ENCODE measurements at regions not wholly inside any gene's neighbourhood (a gene's known extent, or its start where the extent isn't known, plus 50 kb on each side); places are given as distances from the start of the nearest gene placed in this dataset.

DNA sequence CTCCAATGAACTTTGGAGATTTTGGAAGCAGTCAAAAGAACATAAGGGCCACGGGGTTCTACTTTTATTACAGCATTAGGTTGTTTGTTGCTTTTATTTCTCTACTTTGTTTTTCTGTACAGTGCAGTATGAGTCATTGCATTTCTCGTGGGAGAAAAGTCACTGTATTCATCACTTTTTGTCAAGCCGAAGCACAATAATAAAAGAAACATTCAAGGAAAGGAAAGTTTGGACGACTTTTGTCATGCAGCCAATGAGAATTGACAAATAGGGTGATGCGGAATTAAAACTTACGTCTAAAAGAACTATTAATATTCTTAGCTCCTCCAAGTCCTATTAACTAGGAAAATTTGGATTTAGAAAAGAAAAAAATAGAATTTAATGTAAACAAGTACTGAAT lies 209.9 kb downstream of the TMEM182 start:
- Mint-ChIP-seq H3K27ac (no peak overlapping the region), H3K4me1 (peaks cover 6% of the 10 kb centered on the region), H3K27me3 (ENCODE audit: insufficient read depth) (no peaks in the 10 kb centered on the region), H3K4me3 (no peak overlapping the region), H3K9me3 (no peaks in the 10 kb centered on the region), H3K36me3 (ENCODE audit: low read depth) (no peaks in the 10 kb centered on the region)
- Histone ChIP-seq H3K9me3 (ENCODE audit: control insufficient read depth, low read length) (no peaks in the 10 kb centered on the region), H3K9ac (ENCODE audit: extremely low read depth, low read length, poor library complexity, severe bottlenecking) (no peak overlapping the region), H3K4me1 (ENCODE audit: control insufficient read depth, insufficient read depth, low read length) (peaks cover 2% of the 10 kb centered on the region), H3K4me3 (ENCODE audit: low read length) (no peak overlapping the region), H3K27ac (ENCODE audit: low read depth, low read length) (no peak overlapping the region), H3K36me3 (ENCODE audit: control insufficient read depth, insufficient read depth, low read length) (no peaks in the 10 kb centered on the region), H3K27me3 (ENCODE audit: control insufficient read depth, insufficient read depth, low read length, poor library complexity, severe bottlenecking) (no peaks in the 10 kb centered on the region)
- TF ChIP-seq, protein P1, sequence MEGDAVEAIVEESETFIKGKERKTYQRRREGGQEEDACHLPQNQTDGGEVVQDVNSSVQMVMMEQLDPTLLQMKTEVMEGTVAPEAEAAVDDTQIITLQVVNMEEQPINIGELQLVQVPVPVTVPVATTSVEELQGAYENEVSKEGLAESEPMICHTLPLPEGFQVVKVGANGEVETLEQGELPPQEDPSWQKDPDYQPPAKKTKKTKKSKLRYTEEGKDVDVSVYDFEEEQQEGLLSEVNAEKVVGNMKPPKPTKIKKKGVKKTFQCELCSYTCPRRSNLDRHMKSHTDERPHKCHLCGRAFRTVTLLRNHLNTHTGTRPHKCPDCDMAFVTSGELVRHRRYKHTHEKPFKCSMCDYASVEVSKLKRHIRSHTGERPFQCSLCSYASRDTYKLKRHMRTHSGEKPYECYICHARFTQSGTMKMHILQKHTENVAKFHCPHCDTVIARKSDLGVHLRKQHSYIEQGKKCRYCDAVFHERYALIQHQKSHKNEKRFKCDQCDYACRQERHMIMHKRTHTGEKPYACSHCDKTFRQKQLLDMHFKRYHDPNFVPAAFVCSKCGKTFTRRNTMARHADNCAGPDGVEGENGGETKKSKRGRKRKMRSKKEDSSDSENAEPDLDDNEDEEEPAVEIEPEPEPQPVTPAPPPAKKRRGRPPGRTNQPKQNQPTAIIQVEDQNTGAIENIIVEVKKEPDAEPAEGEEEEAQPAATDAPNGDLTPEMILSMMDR (conservative IDR thresholded peaks at IDR 0.05), result no peak
- WGBS, 2 experiments (ENCODE audit: insufficient coverage in 1 of 2, insufficient read length in 1 of 2), result 91 to 92% methylated on average over 4 to 6 of the region's 6 CpGs
- no peak for DNase-seq

DNA sequence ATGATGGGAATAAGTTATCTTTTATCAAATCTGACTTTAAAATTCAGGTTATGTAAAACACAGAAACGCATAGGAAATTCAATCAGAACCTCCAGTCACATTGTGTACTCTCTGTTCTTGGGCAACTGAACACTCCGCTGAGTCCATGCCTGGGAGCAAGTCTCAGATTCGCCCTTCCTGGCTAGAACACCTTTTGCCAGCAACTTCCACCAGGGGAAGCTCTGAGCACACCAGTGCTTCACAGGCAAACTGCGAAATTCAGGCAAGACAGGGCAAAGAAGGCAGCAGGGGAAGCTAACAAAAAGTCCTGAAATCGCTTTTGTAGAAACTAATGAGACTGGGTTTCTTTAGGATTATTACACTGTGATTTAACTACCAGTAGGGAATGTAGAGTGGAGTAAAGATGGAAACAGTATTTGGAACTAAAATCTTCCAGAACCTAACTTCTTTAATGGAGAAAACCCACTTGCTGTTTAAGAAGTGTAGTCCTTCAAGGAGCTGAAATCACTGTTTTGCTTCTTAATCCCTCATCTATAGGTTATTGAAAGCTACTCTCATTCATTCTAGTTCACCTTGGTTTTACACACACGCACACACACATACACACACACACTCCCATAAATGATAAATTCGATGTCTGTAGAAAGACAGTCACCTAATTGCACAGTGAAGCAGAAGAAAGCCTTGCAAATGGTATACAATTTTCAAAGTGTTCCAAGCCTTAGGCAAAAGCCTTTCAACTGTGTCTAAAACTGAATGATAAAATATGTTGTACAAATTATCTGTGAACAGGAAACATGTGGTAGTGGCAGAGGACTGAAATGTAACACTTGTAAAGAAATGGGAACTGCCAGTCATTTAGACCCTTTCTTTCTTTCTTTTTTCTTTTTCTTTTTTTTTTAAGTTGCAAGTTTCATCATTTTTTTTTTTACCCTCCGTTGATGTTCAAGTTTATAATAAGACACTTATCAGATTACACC lies 214.5 kb downstream of the TMEM182 start:
- Histone ChIP-seq H3K4me3 (ENCODE audit: low read length) (no peak overlapping the region), H3K36me3 (ENCODE audit: control insufficient read depth, insufficient read depth, low read length) (no peaks in the 10 kb centered on the region), H3K27ac (ENCODE audit: low read depth, low read length) (no peak overlapping the region), H3K9ac (ENCODE audit: extremely low read depth, low read length, poor library complexity, severe bottlenecking) (no peak overlapping the region), H3K4me1 (ENCODE audit: control insufficient read depth, insufficient read depth, low read length) (peaks cover 2% of the 10 kb centered on the region), H3K9me3 (ENCODE audit: control insufficient read depth, low read length) (no peaks in the 10 kb centered on the region), H3K27me3 (ENCODE audit: control insufficient read depth, insufficient read depth, low read length, poor library complexity, severe bottlenecking) (peaks cover 4% of the 10 kb centered on the region)
- no peaks in the 10 kb centered on the region for H3K27me3 Mint-ChIP-seq (ENCODE audit: insufficient read depth)
- TF ChIP-seq, protein P1 (conservative IDR thresholded peaks at IDR 0.05), result peak; percentile 87
- 38 to 46% methylated on average over 6 to 8 of the region's 8 CpGs for WGBS, 2 experiments (ENCODE audit: insufficient coverage in 1 of 2, insufficient read length in 1 of 2)
- H3K4me1 Mint-ChIP-seq, result peaks cover 12% of the 10 kb centered on the region
- H3K4me3 Mint-ChIP-seq, result no peak overlapping the region
- H3K27ac Mint-ChIP-seq, result no peak overlapping the region
- peak; percentile 89 for DNase-seq
- H3K9me3 Mint-ChIP-seq, result no peaks in the 10 kb centered on the region
- no peaks in the 10 kb centered on the region for H3K36me3 Mint-ChIP-seq (ENCODE audit: low read depth)

DNA sequence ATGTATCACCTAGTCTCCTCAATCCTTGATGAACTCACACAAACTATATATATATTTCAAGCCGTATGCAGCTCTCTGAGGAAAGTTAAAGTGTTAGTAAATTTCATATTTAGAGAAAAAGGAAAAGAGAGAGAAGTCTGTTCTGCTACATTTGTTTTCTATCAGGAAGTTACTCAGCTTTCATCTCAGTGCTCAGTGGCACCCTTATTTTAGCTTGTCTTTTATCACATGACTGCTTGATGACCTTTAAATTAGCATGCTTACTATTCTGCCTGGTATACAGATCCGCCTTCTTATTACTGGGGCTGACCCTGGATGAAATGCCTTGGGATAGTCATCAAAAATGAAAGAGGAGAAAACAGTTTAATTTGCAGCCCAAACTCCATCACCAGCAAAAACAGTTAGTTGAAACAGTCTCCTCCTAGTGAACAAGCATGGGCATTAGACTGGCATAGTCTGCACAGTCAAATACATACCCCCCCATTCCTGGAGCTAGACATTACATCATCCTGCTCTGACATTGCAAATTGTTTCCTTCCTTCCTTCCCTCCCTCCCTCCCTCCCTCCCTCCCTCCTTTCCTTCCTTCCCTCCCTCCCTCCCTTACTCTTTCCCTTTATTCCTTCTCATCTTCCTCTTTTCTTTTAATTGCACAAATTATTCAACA lies 215.7 kb downstream of the TMEM182 start:
- Histone ChIP-seq H3K9me3 (ENCODE audit: control insufficient read depth, low read length) (no peaks in the 10 kb centered on the region), H3K4me3 (ENCODE audit: low read length) (no peak overlapping the region), H3K36me3 (ENCODE audit: control insufficient read depth, insufficient read depth, low read length) (no peaks in the 10 kb centered on the region), H3K9ac (ENCODE audit: extremely low read depth, low read length, poor library complexity, severe bottlenecking) (no peak overlapping the region), H3K4me1 (ENCODE audit: control insufficient read depth, insufficient read depth, low read length) (peaks cover 2% of the 10 kb centered on the region), H3K27ac (ENCODE audit: low read depth, low read length) (no peak overlapping the region), H3K27me3 (ENCODE audit: control insufficient read depth, insufficient read depth, low read length, poor library complexity, severe bottlenecking) (peaks cover 4% of the 10 kb centered on the region)
- TF ChIP-seq, protein P1 (conservative IDR thresholded peaks at IDR 0.05), result no peak
- Mint-ChIP-seq H3K4me3 (no peak overlapping the region), H3K27me3 (ENCODE audit: insufficient read depth) (no peaks in the 10 kb centered on the region), H3K4me1 (peaks cover 12% of the 10 kb centered on the region), H3K27ac (no peak overlapping the region), H3K9me3 (no peaks in the 10 kb centered on the region), H3K36me3 (ENCODE audit: low read depth) (no peaks in the 10 kb centered on the region)
- no peak for DNase-seq
- WGBS, 2 experiments (ENCODE audit: insufficient coverage in 1 of 2, insufficient read length in 1 of 2), result 84 to 100% methylated on average over 1 to 2 of the region's 2 CpGs

Measured in endodermal cell (in vitro differentiated cells).